ENCODE measurements at regions not wholly inside any gene's neighbourhood (a gene's known extent, or its start where the extent isn't known, plus 50 kb on each side); places are given as distances from the start of the nearest gene placed in this dataset.

DNA sequence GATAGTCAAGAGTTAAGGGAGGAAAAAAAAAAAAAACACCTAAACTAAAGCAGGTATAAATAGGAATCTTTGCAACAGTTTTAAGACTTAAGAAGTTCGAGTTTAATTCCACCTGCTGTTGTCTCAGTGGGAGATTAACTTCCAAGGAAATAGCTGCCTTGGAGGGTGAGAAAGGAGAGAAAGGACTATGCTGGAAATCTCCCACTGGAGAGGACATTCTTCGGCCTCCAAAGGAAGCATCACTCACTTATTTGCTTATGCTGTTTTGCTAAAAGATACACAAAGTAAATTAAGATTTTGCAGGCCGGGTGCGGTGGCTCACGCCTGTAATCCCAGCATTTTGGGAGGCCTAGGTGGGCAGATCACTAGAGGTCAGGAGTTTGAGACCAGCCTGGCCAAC is 317.9 kb upstream of the MPDZ start:
- DNase-seq (ENCODE audit: low read depth in 1 of 2, low spot score in 1 of 2): no peak
- Histone ChIP-seq H3K36me3 (no peaks in the 10 kb centered on the region), H3K4me3 (no peak overlapping the region), H3K4me1 (ENCODE audit: low read depth) (no peaks in the 10 kb centered on the region), H3K27me3 (no peaks in the 10 kb centered on the region), H3K9me3 (ENCODE audit: low read depth) (no peaks in the 10 kb centered on the region), H3K27ac (no peak overlapping the region)
- TF ChIP-seq, protein P1, sequence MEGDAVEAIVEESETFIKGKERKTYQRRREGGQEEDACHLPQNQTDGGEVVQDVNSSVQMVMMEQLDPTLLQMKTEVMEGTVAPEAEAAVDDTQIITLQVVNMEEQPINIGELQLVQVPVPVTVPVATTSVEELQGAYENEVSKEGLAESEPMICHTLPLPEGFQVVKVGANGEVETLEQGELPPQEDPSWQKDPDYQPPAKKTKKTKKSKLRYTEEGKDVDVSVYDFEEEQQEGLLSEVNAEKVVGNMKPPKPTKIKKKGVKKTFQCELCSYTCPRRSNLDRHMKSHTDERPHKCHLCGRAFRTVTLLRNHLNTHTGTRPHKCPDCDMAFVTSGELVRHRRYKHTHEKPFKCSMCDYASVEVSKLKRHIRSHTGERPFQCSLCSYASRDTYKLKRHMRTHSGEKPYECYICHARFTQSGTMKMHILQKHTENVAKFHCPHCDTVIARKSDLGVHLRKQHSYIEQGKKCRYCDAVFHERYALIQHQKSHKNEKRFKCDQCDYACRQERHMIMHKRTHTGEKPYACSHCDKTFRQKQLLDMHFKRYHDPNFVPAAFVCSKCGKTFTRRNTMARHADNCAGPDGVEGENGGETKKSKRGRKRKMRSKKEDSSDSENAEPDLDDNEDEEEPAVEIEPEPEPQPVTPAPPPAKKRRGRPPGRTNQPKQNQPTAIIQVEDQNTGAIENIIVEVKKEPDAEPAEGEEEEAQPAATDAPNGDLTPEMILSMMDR (IDR thresholded peaks at IDR 0.05; ENCODE audit: low read depth, low read length): no peak

DNA sequence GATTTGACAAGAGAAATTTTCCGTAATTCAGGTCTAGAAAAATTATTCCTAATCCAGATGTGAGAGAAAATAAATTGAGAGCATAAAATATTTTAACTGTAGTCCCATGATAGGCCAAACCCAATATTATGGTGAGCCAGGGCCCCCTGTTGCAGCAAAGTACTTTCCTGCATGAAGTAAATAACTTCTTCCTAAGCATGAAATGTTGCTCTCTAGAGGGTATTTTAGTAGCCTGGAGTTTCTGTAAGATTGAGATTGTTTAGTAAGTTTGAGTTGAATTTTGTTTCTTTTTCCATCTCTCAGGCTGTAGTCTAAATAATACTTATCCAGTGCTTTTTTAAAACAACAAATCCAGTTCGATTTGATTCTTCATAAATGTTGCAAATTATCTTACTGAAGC is 317.5 kb upstream of the MPDZ start:
- no peaks in the 10 kb centered on the region for H3K9me3 ChIP-seq (ENCODE audit: low read depth)
- H3K4me3 ChIP-seq: no peak overlapping the region
- no peak for DNase-seq (ENCODE audit: low read depth in 1 of 2, low spot score in 1 of 2)
- H3K4me1 ChIP-seq (ENCODE audit: low read depth): no peaks in the 10 kb centered on the region
- no peaks in the 10 kb centered on the region for H3K27me3 ChIP-seq
- no peak overlapping the region for H3K27ac ChIP-seq
- TF ChIP-seq, protein P1 (IDR thresholded peaks at IDR 0.05; ENCODE audit: low read depth, low read length): no peak
- H3K36me3 ChIP-seq: no peaks in the 10 kb centered on the region

DNA sequence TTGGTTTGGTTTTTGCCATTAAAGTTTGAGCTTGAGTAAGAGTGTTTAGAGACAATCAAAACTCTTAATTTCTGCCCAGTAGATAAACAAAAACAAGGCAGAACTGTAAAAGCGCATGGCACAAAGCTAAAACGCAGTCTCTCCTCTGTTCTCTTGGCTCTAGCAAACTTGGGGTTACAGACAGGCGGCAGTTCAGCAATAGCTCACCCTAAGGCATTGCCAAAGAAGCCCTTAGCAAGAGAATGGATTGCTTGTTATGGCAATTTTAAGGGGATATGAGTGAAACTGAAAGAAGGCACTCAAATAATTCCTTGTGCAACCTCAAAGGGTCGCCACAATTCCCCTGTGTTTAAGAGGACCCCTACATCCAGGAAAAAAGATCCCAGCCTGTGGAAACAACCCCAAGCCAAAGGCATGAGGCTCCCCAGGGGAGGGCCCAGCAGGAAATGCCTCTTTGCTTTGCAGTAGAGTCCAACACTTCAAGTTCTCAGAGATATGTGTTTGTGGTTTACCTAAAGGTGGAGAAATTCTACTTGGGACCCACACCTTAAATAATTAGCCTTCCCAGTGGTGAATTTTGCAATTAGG is 317.0 kb upstream of the MPDZ start:
- DNase-seq (ENCODE audit: low read depth in 1 of 2, low spot score in 1 of 2): no peak
- Histone ChIP-seq H3K4me1 (ENCODE audit: low read depth) (peaks cover 5% of the 10 kb centered on the region), H3K27me3 (no peaks in the 10 kb centered on the region), H3K27ac (no peak overlapping the region), H3K9me3 (ENCODE audit: low read depth) (no peaks in the 10 kb centered on the region), H3K4me3 (no peak overlapping the region), H3K36me3 (no peaks in the 10 kb centered on the region)
- TF ChIP-seq, protein P1 (IDR thresholded peaks at IDR 0.05; ENCODE audit: low read depth, low read length): no peak

DNA sequence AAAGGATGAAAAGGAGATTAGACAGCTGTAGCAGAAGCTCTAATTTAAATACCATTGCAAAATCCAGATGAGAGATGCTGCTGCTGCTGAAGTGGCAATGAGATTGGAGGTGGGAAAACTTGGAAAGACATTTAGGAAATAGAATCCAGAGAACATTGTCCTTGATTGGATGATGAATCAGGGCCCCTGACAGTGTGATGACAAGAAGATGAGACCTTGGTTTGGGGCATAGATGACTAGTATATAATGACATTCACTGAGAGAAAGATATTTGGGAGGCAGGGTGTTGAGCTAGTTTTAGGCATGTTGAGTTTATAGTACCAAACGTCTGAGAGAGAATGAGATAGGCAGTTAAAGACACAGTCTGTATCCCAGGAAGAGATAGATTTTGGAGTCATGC is 311.5 kb upstream of the MPDZ start:
- Histone ChIP-seq H3K4me3 (no peak overlapping the region), H3K27ac (no peak overlapping the region), H3K36me3 (no peaks in the 10 kb centered on the region), H3K9me3 (ENCODE audit: low read depth) (no peaks in the 10 kb centered on the region), H3K4me1 (ENCODE audit: low read depth) (peaks cover 13% of the 10 kb centered on the region), H3K27me3 (no peaks in the 10 kb centered on the region)
- TF ChIP-seq, protein P1 (IDR thresholded peaks at IDR 0.05; ENCODE audit: low read depth, low read length): no peak
- DNase-seq (ENCODE audit: low read depth in 1 of 2, low spot score in 1 of 2): no peak

DNA sequence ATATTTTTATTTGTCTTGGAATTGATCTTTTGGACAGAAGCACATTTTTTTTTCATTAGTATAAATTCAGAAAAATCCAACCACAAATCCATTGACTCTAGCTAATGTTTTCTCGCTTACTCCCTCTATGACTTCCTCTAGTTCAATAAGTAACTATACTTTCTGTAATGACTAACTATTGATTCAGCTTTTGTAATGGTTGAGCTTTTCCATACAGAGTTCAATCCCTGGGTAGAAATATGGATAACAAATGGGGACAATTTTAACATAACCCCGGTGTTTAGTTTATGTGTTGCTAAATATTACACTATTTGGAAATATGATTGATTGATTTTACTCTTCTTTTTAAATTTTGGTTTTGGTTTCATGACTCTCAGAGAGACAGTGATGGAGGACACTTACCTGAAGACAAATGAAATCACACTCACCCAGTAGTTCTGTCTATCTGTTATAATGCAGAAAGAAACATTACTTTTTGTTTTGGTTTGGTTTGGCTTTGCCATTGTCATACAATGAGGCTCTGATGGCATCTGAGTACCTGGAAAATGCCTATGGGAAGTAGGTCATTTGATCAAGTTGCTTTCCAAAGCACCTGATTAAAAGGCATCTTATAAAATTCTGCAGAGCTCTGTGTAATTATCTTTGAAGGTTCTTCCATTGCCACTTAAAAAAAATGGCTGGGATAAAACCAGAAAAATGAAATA is 309.7 kb upstream of the MPDZ start:
- TF ChIP-seq, protein P1 (IDR thresholded peaks at IDR 0.05; ENCODE audit: low read depth, low read length): no peak
- Histone ChIP-seq H3K27ac (no peak overlapping the region), H3K4me3 (no peak overlapping the region), H3K9me3 (ENCODE audit: low read depth) (no peaks in the 10 kb centered on the region), H3K4me1 (ENCODE audit: low read depth) (peaks cover 13% of the 10 kb centered on the region), H3K36me3 (no peaks in the 10 kb centered on the region), H3K27me3 (no peaks in the 10 kb centered on the region)
- DNase-seq (ENCODE audit: low read depth in 1 of 2, low spot score in 1 of 2): no peak
